Lower leg skin (tissue), 4 donors: ENCODE measurements at regions not wholly inside any gene's neighbourhood (a gene's known extent, or its start where the extent isn't known, plus 50 kb on each side); places are given as distances from the start of the nearest gene placed in this dataset.

Source experiments
- DNase-seq, 2 donors: peaks; one replicate each; pipeline ENCODE4 v3.0.0-alpha.2; 2019; ENCODE audit warnings: low spot score in 2 of 2
- H3K4me3 ChIP-seq: fragments of 200-600 bp; sonication (generic); 2 replicates; pipeline ENCODE4 v1.5.1; 2017; ENCODE audit warnings: mild to moderate bottlenecking, low read depth; ENCODE audit not compliant: poor library complexity, severe bottlenecking
- POLR2A ChIP-seq, 2 donors: fragments of 450-650 bp; IDR thresholded peaks; one replicate each; pipeline ENCODE4 v1.6.1; 2016 to 2017; ENCODE audit warnings: antibody characterized with exemption in 2 of 2, mild to moderate bottlenecking in 1 of 2, moderate library complexity in 1 of 2
- WGBS, 2 donors: methylation state at CpG; one replicate each; pipeline ENCODE4 v1.1.5; 2018; 5-methylcytosine and 5-hydroxymethylcytosine counted together
- intact Hi-C: fragments of 100-400 bp; cut with DNase I; formaldehyde crosslinking; loops from one replicate; pipeline ENCODE4 v1.15.0; 2023; ENCODE audit warnings: low total_unique reads
- TF ChIP-seq, protein P1 (sequence below), 3 donors: fragments of 450-650 bp; IDR thresholded peaks; one replicate each; pipeline ENCODE4 v1.5.1; 2016; ENCODE audit warnings: antibody characterized with exemption in 3 of 3, mild to moderate bottlenecking in 3 of 3, moderate library complexity in 2 of 3

DNA sequence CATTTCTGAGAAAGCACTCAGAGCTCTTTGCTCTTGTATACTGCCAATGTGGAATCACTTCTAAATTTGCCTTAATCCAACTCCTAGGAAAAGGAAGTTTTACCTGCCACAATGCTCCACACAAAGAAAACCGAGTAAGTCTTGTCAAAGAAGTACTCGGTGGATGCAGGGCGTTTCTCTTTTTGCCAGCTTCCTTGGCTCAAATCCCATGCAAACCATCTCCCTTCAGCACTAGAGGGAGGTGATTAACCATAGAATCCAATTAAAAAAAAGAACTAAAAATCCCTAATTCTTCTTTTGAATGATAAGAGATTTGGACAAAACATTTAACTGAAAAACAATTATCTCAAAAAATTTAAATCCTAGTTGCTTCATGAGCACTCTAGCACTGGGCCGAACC lies 129.0 kb downstream of the RPRM start:
- DNase-seq: no peak
- no peak for TF ChIP-seq POLR2A (IDR thresholded peaks at IDR 0.05)
- H3K4me3 ChIP-seq: no peak overlapping the region
- intact Hi-C loops: no loop called here
- 56 to 74% methylated on average over 4 of the region's 4 CpGs for WGBS, 2 donors

DNA sequence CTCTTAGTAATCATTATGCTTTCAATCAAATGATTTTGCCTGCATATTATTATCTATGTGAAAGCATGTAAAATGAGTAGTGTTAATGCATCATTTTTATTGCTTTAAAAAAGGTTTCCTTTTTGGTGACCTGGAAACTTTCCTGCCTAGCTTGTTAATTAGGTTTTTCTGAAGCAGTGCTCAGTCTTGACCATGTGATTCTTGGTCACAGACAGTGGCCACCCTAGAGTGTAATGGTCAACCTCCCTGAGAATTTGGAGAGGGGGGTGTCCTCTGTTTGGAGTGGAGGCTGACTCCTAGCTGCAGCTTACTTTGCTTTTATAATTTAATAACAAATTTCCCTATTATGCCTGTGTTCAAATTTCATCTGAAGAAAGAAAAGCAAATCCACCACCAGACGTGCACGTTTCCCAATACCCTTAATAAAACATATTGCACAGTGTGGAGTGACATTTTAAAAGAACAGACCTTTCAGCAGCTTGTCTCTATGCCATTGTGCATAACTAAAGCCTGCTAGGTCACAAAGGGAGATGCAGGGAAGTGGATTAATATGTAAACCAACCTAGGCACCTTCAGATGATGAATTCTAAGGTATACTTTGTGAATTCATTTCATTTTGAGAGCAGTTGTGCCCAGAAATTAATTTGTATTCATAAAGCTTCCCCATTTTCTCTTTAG lies 130.6 kb downstream of the RPRM start:
- TF ChIP-seq POLR2A (IDR thresholded peaks at IDR 0.05): no peak
- TF ChIP-seq, protein P1, sequence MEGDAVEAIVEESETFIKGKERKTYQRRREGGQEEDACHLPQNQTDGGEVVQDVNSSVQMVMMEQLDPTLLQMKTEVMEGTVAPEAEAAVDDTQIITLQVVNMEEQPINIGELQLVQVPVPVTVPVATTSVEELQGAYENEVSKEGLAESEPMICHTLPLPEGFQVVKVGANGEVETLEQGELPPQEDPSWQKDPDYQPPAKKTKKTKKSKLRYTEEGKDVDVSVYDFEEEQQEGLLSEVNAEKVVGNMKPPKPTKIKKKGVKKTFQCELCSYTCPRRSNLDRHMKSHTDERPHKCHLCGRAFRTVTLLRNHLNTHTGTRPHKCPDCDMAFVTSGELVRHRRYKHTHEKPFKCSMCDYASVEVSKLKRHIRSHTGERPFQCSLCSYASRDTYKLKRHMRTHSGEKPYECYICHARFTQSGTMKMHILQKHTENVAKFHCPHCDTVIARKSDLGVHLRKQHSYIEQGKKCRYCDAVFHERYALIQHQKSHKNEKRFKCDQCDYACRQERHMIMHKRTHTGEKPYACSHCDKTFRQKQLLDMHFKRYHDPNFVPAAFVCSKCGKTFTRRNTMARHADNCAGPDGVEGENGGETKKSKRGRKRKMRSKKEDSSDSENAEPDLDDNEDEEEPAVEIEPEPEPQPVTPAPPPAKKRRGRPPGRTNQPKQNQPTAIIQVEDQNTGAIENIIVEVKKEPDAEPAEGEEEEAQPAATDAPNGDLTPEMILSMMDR (IDR thresholded peaks at IDR 0.05): no peak
- WGBS, 2 donors: 26 to 44% methylated on average over 2 of the region's 2 CpGs
- no peak for DNase-seq
- intact Hi-C loops: no loop called here
- H3K4me3 ChIP-seq: no peak overlapping the region

GRCh38 chr2:153320879-153321278 lies 157.7 kb downstream of the RPRM start:
- TF ChIP-seq, protein P1 (IDR thresholded peaks at IDR 0.05): no peak
- TF ChIP-seq POLR2A (IDR thresholded peaks at IDR 0.05): no peak
- DNase-seq: no peak
- intact Hi-C loops: no loop called here
- no peak overlapping the region for H3K4me3 ChIP-seq

- DNase-seq: no peak
- no peak for TF ChIP-seq POLR2A (IDR thresholded peaks at IDR 0.05)
- TF ChIP-seq, protein P1 (IDR thresholded peaks at IDR 0.05): no peak
- intact Hi-C loops: no loop called here
- H3K4me3 ChIP-seq: no peak overlapping the region
- 30 to 46% methylated on average over 8 of the region's 8 CpGs for WGBS, 2 donors
Observed at GRCh38 chr2:153311432-153311831, 167.1 kb downstream of the RPRM start.

DNA sequence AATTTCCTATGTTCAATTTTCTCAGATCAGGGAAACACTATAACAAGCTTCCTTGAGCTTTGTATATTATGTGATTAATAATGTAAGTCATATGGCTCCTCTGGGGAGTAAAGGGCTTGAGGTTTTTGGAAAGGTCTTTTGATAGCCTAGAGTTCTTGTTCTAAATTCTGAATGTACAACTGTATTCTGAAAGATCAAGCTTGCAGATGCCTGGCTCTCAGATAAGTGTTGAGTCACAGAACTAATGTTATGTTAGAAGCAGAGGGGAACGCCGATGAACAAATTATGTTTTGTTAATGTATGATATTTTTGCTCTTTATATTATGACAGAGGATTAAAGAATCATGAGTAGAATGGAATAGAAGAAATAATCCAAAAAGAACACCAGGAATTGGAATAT lies 170.1 kb downstream of the RPRM start:
- no peak for DNase-seq
- intact Hi-C loops: no loop called here
- 51 to 76% methylated on average over 2 of the region's 2 CpGs for WGBS, 2 donors
- TF ChIP-seq POLR2A (IDR thresholded peaks at IDR 0.05): no peak
- TF ChIP-seq, protein P1 (IDR thresholded peaks at IDR 0.05): no peak
- H3K4me3 ChIP-seq: no peak overlapping the region

- no peak for TF ChIP-seq POLR2A (IDR thresholded peaks at IDR 0.05)
- TF ChIP-seq, protein P1 (IDR thresholded peaks at IDR 0.05): no peak
- H3K4me3 ChIP-seq: no peak overlapping the region
- DNase-seq: no peak
- 78 to 92% methylated on average over 3 of the region's 3 CpGs for WGBS, 2 donors
- intact Hi-C loops: no loop called here
Observed at GRCh38 chr2:153307223-153307622, 171.3 kb downstream of the RPRM start.
